ENCODE measurements at regions not wholly inside any gene's neighbourhood (a gene's known extent, or its start where the extent isn't known, plus 50 kb on each side); places are given as distances from the start of the nearest gene placed in this dataset.
"Not testable (repeated sequence)": the region's sequence is repeated elsewhere in the genome, so short reads cannot be mapped to it uniquely, and the experiment has no call there.

- 87% methylated on average over 8 of the region's 8 CpGs for WGBS
- H3K36me3 ChIP-seq: no peaks in the 10 kb centered on the region
- no peaks in the 10 kb centered on the region for H3K27me3 ChIP-seq
- H3K9me3 ChIP-seq: no peaks in the 10 kb centered on the region
- peak; percentile 16 to 54 for DNase-seq (ENCODE audit: low spot score in 2 of 2)
- peaks cover 8% of the 10 kb centered on the region for H3K4me1 ChIP-seq
- TF ChIP-seq POLR2A (IDR thresholded peaks at IDR 0.05): no peak
- no peak for TF ChIP-seq EP300 (IDR thresholded peaks at IDR 0.05)
- TF ChIP-seq POLR2AphosphoS5 (IDR thresholded peaks at IDR 0.05): no peak
- TF ChIP-seq, protein P1, sequence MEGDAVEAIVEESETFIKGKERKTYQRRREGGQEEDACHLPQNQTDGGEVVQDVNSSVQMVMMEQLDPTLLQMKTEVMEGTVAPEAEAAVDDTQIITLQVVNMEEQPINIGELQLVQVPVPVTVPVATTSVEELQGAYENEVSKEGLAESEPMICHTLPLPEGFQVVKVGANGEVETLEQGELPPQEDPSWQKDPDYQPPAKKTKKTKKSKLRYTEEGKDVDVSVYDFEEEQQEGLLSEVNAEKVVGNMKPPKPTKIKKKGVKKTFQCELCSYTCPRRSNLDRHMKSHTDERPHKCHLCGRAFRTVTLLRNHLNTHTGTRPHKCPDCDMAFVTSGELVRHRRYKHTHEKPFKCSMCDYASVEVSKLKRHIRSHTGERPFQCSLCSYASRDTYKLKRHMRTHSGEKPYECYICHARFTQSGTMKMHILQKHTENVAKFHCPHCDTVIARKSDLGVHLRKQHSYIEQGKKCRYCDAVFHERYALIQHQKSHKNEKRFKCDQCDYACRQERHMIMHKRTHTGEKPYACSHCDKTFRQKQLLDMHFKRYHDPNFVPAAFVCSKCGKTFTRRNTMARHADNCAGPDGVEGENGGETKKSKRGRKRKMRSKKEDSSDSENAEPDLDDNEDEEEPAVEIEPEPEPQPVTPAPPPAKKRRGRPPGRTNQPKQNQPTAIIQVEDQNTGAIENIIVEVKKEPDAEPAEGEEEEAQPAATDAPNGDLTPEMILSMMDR (IDR thresholded peaks at IDR 0.05): no peak
- H3K27ac ChIP-seq: no peak overlapping the region
- no peak overlapping the region for H3K4me3 ChIP-seq
Observed at GRCh38 chr10:124245191-124245590, 151.8 kb upstream of the CHST15 start.

DNA sequence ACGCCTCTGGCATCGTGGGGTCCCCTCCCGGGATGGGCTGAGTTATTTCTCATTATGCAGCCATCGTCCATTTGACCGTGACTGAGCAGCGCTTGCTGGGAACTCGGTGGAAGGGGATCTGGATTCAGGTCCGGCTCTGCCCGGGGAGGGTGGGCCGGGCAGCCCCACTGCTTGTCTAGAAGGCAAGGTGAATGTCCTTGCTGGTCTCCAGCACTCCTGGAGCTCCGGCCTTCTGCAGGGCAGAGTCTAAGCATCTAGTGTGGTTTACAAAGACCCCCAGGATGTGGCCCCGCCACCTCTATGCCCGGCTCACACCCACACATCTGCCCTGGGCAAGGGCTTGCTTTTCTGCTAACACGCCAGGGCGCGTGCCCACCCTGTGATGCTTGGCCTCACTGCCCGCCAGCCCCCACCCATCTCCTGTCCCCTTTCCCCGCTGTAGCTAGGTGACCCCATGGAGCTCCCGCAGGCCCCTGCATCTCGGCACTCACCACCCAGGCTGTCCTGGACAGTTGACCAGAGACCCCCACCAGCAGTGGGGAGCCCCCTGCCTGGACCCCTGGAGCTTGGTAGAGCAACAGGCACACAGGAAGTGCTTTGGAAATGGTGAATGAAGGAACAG is 151.0 kb upstream of the CHST15 start:
- WGBS: 92% methylated on average over 11 of the region's 20 CpGs

DNA sequence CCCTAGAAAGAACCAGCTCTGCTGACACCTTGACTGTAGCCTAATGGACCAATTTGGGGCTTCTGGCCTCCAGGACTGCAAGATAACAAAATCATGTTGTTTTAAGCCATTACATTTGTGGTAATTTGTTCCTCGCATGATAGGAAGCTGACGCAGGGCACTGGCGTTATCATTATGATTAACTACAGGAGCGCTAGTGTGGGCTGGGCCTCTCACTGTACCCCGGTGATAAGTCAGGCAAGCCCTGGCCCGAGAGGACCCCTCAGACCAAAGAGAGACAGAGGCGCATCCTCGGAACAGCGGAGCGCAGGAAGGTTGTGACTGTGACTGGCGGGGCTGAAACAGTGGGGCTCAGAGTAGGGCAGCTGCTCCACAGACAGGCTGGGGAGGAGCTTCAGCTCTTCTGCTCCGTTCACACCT is 150.3 kb upstream of the CHST15 start:
- DNase-seq (ENCODE audit: low spot score in 2 of 2): peak in 1 of 2 donors; percentile 54
- no peaks in the 10 kb centered on the region for H3K4me1 ChIP-seq
- WGBS: 69% methylated on average over 12 of the region's 12 CpGs
- no peak for TF ChIP-seq POLR2AphosphoS5 (IDR thresholded peaks at IDR 0.05)
- no peak for TF ChIP-seq POLR2A (IDR thresholded peaks at IDR 0.05)
- no peak overlapping the region for H3K27ac ChIP-seq
- no peaks in the 10 kb centered on the region for H3K27me3 ChIP-seq
- H3K36me3 ChIP-seq: no peaks in the 10 kb centered on the region
- H3K4me3 ChIP-seq: no peak overlapping the region
- no peaks in the 10 kb centered on the region for H3K9me3 ChIP-seq

More for the DNA sequence above, 151.0 kb upstream of the CHST15 start:
- H3K27me3 ChIP-seq: no peaks in the 10 kb centered on the region
- H3K4me3 ChIP-seq: no peak overlapping the region
- H3K36me3 ChIP-seq: no peaks in the 10 kb centered on the region
- H3K4me1 ChIP-seq: peaks cover 2% of the 10 kb centered on the region
- H3K9me3 ChIP-seq: no peaks in the 10 kb centered on the region
- H3K27ac ChIP-seq: no peak overlapping the region
- TF ChIP-seq, protein P1 (IDR thresholded peaks at IDR 0.05): no peak
- TF ChIP-seq POLR2A (IDR thresholded peaks at IDR 0.05) (no peak), POLR2AphosphoS5 (IDR thresholded peaks at IDR 0.05) (no peak), EP300 (IDR thresholded peaks at IDR 0.05) (no peak)
- peak; percentile 51 to 54 for DNase-seq (ENCODE audit: low spot score in 2 of 2)

DNA sequence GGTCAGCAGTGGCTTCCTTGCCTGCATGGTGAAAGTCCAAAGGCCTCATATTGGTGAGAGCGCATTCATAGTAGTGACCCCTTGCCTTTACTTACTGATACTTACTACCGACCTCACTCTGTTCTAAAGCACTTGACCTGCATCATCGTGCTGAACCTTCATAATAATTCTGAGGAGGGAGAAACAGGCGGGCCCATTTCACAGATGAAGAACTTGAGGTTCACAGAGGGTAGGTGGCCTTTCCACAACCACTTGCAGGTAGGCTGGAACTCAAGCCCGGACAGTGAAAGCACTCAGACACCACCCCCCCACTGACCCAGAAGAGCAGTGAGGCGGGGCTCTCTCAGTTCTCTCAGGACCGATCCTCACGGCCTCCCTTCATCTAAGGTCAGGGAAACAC is 149.4 kb upstream of the CHST15 start:
- Histone ChIP-seq H3K4me1 (no peaks in the 10 kb centered on the region), H3K4me3 (no peak overlapping the region), H3K27ac (no peak overlapping the region), H3K36me3 (no peaks in the 10 kb centered on the region), H3K27me3 (no peaks in the 10 kb centered on the region), H3K9me3 (no peaks in the 10 kb centered on the region)
- DNase-seq (ENCODE audit: low spot score in 2 of 2): peak in 1 of 2 donors; percentile 50
- TF ChIP-seq POLR2AphosphoS5 (IDR thresholded peaks at IDR 0.05): no peak
- no peak for TF ChIP-seq POLR2A (IDR thresholded peaks at IDR 0.05)
- no peak for TF ChIP-seq EP300 (IDR thresholded peaks at IDR 0.05)
- TF ChIP-seq, protein P1 (IDR thresholded peaks at IDR 0.05): no peak
- WGBS: 89% methylated on average over 8 of the region's 8 CpGs

- H3K36me3 ChIP-seq: no peaks in the 10 kb centered on the region
- 89% methylated on average over 7 of the region's 7 CpGs for WGBS
- no peaks in the 10 kb centered on the region for H3K4me1 ChIP-seq
- no peaks in the 10 kb centered on the region for H3K27me3 ChIP-seq
- peak; percentile 34 to 62 for DNase-seq (ENCODE audit: low spot score in 2 of 2)
- H3K4me3 ChIP-seq: no peak overlapping the region
- TF ChIP-seq, protein P1 (IDR thresholded peaks at IDR 0.05): no peak
- TF ChIP-seq POLR2AphosphoS5 (IDR thresholded peaks at IDR 0.05): no peak
- no peak overlapping the region for H3K27ac ChIP-seq
- H3K9me3 ChIP-seq: no peaks in the 10 kb centered on the region
Observed at GRCh38 chr10:124242365-124242764, 149.0 kb upstream of the CHST15 start.

GRCh38 chr10:124241510-124241909 is 148.1 kb upstream of the CHST15 start:
- H3K27ac ChIP-seq, H3K4me1 ChIP-seq, H3K9me3 ChIP-seq, H3K27me3 ChIP-seq, H3K4me3 ChIP-seq, H3K36me3 ChIP-seq: not testable (repeated sequence)
- WGBS: 93% methylated on average over 5 of the region's 5 CpGs
- peak in 1 of 2 donors; percentile 3 for DNase-seq (ENCODE audit: low spot score in 2 of 2)

Measured in suprapubic skin (tissue), 4 donors.